Uterus (tissue), 3 donors: ENCODE measurements at regions not wholly inside any gene's neighbourhood (a gene's known extent, or its start where the extent isn't known, plus 50 kb on each side); places are given as distances from the start of the nearest gene placed in this dataset. TPM values are rescaled to one million over a fixed set of nuclear protein-coding genes. Genes with fewer than 3 reads are reported as not detected.

ENCODE experiments used
- DNase-seq, 2 donors: peaks; one replicate each; pipeline ENCODE4 v3.0.0-alpha.2; 2019 to 2020
- H3K27ac ChIP-seq, 2 donors: fragments of 200-600 bp; sonication (generic); 1 replicate in 1 of 2; 2 replicates in 1 of 2; pipeline ENCODE4 v1.5.1; 2016 to 2018
- H3K27me3 ChIP-seq, 2 donors: fragments of 200-600 bp; sonication (generic); one replicate each; pipeline ENCODE4 v1.5.1; 2018 to 2019; ENCODE audit warnings: control low read depth in 1 of 2
- H3K36me3 ChIP-seq, 2 donors: fragments of 200-600 bp; sonication (generic); one replicate each; pipeline ENCODE4 v1.5.1; 2019; ENCODE audit warnings: control low read depth in 1 of 2
- H3K4me1 ChIP-seq, 2 donors: fragments of 200-600 bp; sonication (generic); one replicate each; pipeline ENCODE4 v1.5.1; 2018 to 2019; ENCODE audit warnings: control low read depth in 1 of 2
- H3K4me3 ChIP-seq, 2 donors: fragments of 200-600 bp; sonication (generic); 1 replicate in 1 of 2; 2 replicates in 1 of 2; pipeline ENCODE4 v1.5.1; 2018 to 2019; ENCODE audit warnings: mild to moderate bottlenecking in 1 of 2
- H3K9me3 ChIP-seq, 2 donors: fragments of 200-600 bp; sonication (generic); one replicate each; pipeline ENCODE4 v1.5.1; 2019; ENCODE audit warnings: control low read depth in 1 of 2
- POLR2A ChIP-seq, 2 donors: fragments of 450-650 bp; IDR thresholded peaks; one replicate each; pipeline ENCODE4 v1.6.1; 2016; ENCODE audit warnings: antibody characterized with exemption in 2 of 2, mild to moderate bottlenecking in 1 of 2, moderate library complexity in 1 of 2
- intact Hi-C: fragments of 100-400 bp; cut with DNase I; formaldehyde crosslinking; loops from one replicate; pipeline ENCODE4 v1.15.1; 2023; ENCODE audit warnings: low total_unique reads
- small RNA-seq: library from RNA; depleted of rRNA; stranded (forward); fragments of <200 nt; gene quantifications from one replicate; pipeline ENCODE3, GENCODE V24; 2016
- TF ChIP-seq, protein P1 (sequence below), 4 experiments: fragments of 200-600 bp in 2 of 4; fragments of 450-650 bp in 2 of 4; sonication (generic) in 2 of 4; IDR thresholded peaks; one replicate each; pipeline ENCODE4 v1.5.1; 2016 to 2019; ENCODE audit warnings: antibody characterized with exemption in 4 of 4, mild to moderate bottlenecking in 2 of 4, moderate library complexity in 1 of 4
- donor health status: DM: yes; HTN: yes; CAD: no.

DNA sequence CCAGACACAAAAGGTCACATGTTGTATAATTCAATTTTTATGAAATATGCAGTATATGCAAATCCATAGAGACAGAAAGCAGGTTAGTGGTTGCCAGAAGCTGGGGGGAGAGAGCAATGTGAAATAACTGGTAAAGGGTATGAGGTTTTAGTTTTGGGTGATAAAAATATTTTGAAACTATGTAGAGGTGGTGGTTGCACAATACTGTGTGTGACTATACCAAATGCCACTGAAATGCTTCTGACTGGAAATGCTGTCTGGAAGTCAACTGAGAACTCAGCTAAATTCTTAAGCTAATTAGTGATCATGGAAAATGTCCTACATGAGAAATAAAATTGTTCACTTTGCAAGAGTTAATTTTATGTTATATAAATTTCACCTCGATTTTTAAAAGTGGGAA, 65.3 kb upstream of the RXFP2 start:
- Histone ChIP-seq H3K4me1 (no peaks in the 10 kb centered on the region), H3K27me3 (no peaks in the 10 kb centered on the region), H3K36me3 (no peaks in the 10 kb centered on the region), H3K9me3 (no peaks in the 10 kb centered on the region), H3K4me3 (no peak overlapping the region), H3K27ac (no peak overlapping the region)
- intact Hi-C loops: no loop called here
- DNase-seq: no peak
- TF ChIP-seq POLR2A (IDR thresholded peaks at IDR 0.05): no peak
- TF ChIP-seq, protein P1, sequence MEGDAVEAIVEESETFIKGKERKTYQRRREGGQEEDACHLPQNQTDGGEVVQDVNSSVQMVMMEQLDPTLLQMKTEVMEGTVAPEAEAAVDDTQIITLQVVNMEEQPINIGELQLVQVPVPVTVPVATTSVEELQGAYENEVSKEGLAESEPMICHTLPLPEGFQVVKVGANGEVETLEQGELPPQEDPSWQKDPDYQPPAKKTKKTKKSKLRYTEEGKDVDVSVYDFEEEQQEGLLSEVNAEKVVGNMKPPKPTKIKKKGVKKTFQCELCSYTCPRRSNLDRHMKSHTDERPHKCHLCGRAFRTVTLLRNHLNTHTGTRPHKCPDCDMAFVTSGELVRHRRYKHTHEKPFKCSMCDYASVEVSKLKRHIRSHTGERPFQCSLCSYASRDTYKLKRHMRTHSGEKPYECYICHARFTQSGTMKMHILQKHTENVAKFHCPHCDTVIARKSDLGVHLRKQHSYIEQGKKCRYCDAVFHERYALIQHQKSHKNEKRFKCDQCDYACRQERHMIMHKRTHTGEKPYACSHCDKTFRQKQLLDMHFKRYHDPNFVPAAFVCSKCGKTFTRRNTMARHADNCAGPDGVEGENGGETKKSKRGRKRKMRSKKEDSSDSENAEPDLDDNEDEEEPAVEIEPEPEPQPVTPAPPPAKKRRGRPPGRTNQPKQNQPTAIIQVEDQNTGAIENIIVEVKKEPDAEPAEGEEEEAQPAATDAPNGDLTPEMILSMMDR (IDR thresholded peaks at IDR 0.05): no peak

- intact Hi-C loops: no loop called here
- DNase-seq: no peak
- Histone ChIP-seq H3K4me3 (no peak overlapping the region), H3K36me3 (no peaks in the 10 kb centered on the region), H3K27me3 (no peaks in the 10 kb centered on the region), H3K9me3 (no peaks in the 10 kb centered on the region), H3K4me1 (no peaks in the 10 kb centered on the region), H3K27ac (no peak overlapping the region)
- no peak for TF ChIP-seq POLR2A (IDR thresholded peaks at IDR 0.05)
- TF ChIP-seq, protein P1 (IDR thresholded peaks at IDR 0.05): no peak
Measured at GRCh38 chr13:31675440-31675953, 63.8 kb upstream of the RXFP2 start.

DNA sequence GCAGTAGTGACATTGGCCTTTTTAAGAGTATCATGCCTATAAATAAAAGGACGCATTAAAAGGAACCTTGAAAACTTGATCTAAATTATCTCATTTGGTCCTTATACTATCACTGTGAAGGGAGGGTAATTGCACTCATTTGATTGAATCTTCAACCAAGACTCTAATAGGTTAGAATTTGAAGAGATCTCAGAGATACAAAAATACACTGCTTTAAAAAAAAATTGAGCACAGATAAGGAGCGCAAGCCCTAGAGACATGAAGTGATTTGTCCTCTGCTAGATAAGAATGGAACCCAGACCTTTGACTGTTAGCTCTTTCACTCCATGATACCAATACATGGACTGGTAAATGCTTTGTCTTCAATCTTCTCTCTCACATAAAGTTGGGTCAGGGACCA, 58.2 kb upstream of the RXFP2 start:
- H3K36me3 ChIP-seq: no peaks in the 10 kb centered on the region
- TF ChIP-seq POLR2A (IDR thresholded peaks at IDR 0.05): no peak
- no peaks in the 10 kb centered on the region for H3K9me3 ChIP-seq
- H3K27ac ChIP-seq: no peak overlapping the region
- no peak overlapping the region for H3K4me3 ChIP-seq
- no peak for DNase-seq
- no peaks in the 10 kb centered on the region for H3K27me3 ChIP-seq
- H3K4me1 ChIP-seq: no peaks in the 10 kb centered on the region
- intact Hi-C loops: no loop called here

- H3K9me3 ChIP-seq: no peaks in the 10 kb centered on the region
- H3K4me3 ChIP-seq: no peak overlapping the region
- no peak overlapping the region for H3K27ac ChIP-seq
- no peaks in the 10 kb centered on the region for H3K27me3 ChIP-seq
- TF ChIP-seq, protein P1 (IDR thresholded peaks at IDR 0.05): no peak
- TF ChIP-seq POLR2A (IDR thresholded peaks at IDR 0.05): no peak
- no peaks in the 10 kb centered on the region for H3K4me1 ChIP-seq
- DNase-seq: no peak
- intact Hi-C loops: no loop called here
- no peaks in the 10 kb centered on the region for H3K36me3 ChIP-seq
Measured at GRCh38 chr13:31684466-31684865, 54.9 kb upstream of the RXFP2 start.

DNA sequence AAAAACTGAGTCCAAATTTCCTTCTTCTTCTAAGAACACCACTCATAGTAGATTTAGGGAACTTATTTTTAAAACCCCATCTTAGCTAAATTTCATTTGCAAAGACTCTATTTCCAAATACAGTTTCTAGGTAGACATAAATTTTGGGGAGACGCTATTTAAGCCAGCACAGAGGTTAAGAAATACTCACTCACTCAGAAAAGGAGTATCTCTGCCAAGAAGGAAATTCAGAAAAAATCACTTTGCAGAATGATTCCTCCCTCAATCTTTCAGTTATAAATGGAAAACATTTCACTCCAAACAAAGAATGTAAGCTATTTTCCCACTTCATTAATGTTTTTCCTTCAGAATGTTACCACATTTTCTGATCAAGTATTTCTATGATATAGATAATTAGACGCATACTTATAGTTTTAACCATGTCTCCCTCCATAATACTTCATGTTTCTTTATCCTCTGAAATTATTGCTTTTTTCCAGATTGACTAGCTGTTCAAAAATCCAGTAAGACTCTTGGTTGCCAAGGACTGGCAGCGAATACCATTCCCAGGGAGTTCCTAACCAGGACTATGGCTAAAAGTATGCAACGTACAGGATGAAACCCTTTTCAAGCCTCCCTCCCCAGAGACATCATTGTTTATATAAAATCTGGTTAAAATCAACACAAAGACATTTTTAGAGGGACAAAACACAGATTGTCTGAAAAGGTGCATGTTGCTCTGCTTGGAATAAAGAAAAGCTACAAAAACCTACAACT, 52.5 kb upstream of the RXFP2 start:
- Histone ChIP-seq H3K27me3 (no peaks in the 10 kb centered on the region), H3K4me3 (no peak overlapping the region), H3K36me3 (no peaks in the 10 kb centered on the region), H3K9me3 (no peaks in the 10 kb centered on the region), H3K27ac (no peak overlapping the region), H3K4me1 (no peaks in the 10 kb centered on the region)
- intact Hi-C loops: no loop called here
- no peak for DNase-seq
- TF ChIP-seq, protein P1 (IDR thresholded peaks at IDR 0.05): no peak
- no peak for TF ChIP-seq POLR2A (IDR thresholded peaks at IDR 0.05)

Small RNAs in the stretch of these regions (small RNA-seq; reads per million reads assigned to genes)
- not detected for gene AL161616.1
